ENCODE measurements at regions not wholly inside any gene's neighbourhood (a gene's known extent, or its start where the extent isn't known, plus 50 kb on each side); places are given as distances from the start of the nearest gene placed in this dataset.

GRCh38 chr5:58394339-58394738, 65.5 kb downstream of the PLK2 start:
- TF ChIP-seq POLR2A (IDR thresholded peaks at IDR 0.05), result no peak
- TF ChIP-seq, protein P1, sequence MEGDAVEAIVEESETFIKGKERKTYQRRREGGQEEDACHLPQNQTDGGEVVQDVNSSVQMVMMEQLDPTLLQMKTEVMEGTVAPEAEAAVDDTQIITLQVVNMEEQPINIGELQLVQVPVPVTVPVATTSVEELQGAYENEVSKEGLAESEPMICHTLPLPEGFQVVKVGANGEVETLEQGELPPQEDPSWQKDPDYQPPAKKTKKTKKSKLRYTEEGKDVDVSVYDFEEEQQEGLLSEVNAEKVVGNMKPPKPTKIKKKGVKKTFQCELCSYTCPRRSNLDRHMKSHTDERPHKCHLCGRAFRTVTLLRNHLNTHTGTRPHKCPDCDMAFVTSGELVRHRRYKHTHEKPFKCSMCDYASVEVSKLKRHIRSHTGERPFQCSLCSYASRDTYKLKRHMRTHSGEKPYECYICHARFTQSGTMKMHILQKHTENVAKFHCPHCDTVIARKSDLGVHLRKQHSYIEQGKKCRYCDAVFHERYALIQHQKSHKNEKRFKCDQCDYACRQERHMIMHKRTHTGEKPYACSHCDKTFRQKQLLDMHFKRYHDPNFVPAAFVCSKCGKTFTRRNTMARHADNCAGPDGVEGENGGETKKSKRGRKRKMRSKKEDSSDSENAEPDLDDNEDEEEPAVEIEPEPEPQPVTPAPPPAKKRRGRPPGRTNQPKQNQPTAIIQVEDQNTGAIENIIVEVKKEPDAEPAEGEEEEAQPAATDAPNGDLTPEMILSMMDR (IDR thresholded peaks at IDR 0.05), result no peak
